GM12892 (cell line): ENCODE measurements at regions not wholly inside any gene's neighbourhood (a gene's known extent, or its start where the extent isn't known, plus 50 kb on each side); places are given as distances from the start of the nearest gene placed in this dataset.

Experiments used
- POLR2A ChIP-seq: IDR thresholded peaks from 2 replicates; pipeline ENCODE4 v1.6.1; 2011; ENCODE audit warnings: low read depth, low read length, control low read depth
- POLR2AphosphoS5 ChIP-seq: IDR thresholded peaks from 2 replicates; pipeline ENCODE4 v1.6.1; 2011; ENCODE audit warnings: low read depth, low read length, control low read depth
- TAF1 ChIP-seq: IDR thresholded peaks from 2 replicates; pipeline ENCODE4 v1.6.1; 2011; ENCODE audit warnings: low read depth, mild to moderate bottlenecking, control low read depth, low read length, borderline replicate concordance

DNA sequence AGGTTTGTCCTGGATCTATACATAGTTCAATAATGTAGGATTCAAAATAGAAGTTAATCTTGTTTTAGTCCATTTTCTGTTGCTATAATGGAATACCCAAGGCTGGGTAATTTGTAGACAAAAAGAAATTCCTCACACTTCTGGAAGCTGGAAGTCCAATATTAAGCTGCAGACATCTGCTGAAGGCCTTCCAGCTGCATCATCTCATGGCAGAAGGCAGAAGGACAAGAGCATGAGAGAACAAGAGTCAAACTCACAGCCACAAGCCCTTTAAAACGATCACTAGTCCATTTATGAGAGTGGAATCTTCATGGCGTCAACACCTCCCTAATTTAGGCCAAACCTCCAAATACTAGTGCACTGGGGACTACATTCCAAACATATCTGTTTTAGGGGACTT lies 669.3 kb downstream of the ROBO2 start:
- TF ChIP-seq POLR2AphosphoS5 (no peak), POLR2A (no peak), TAF1 (no peak)
